HG02852 (cell line): ENCODE measurements at regions not wholly inside any gene's neighbourhood (a gene's known extent, or its start where the extent isn't known, plus 50 kb on each side); places are given as distances from the start of the nearest gene placed in this dataset.
"Not testable (repeated sequence)": the region's sequence is repeated elsewhere in the genome, so short reads cannot be mapped to it uniquely, and the experiment has no call there.

ENCODE experiments used
- ATAC-seq: cut with Tn5 transposase; IDR thresholded peaks from one replicate; pipeline ENCODE4 v1.9.1; 2021; ENCODE audit warnings: mild to moderate bottlenecking, moderate library complexity; ENCODE audit not compliant: unreplicated experiment

GRCh38 chrX:912677-913076 is 282.1 kb downstream of the SHOX start:
- ATAC-seq: no peak

- ATAC-seq: not testable (repeated sequence)
Observed at GRCh38 chrX:909068-909467, 278.5 kb downstream of the SHOX start.

- ATAC-seq: no peak
Observed at GRCh38 chrX:906586-906985, 276.0 kb downstream of the SHOX start.

GRCh38 chrX:905848-906566 is 275.4 kb downstream of the SHOX start:
- no peak for ATAC-seq

GRCh38 chrX:903116-903515 is 272.5 kb downstream of the SHOX start:
- no peak for ATAC-seq

- ATAC-seq: no peak
Observed at GRCh38 chrX:896256-896655, 265.7 kb downstream of the SHOX start.

- ATAC-seq: no peak
Observed at GRCh38 chrX:889966-890651, 259.5 kb downstream of the SHOX start.

- not testable (repeated sequence) for ATAC-seq
Observed at GRCh38 chrX:887724-888123, 257.1 kb downstream of the SHOX start.

GRCh38 chrX:883588-883987 is 253.0 kb downstream of the SHOX start:
- no peak for ATAC-seq

GRCh38 chrX:879756-880698 is 249.4 kb downstream of the SHOX start:
- not testable (repeated sequence) for ATAC-seq

- no peak for ATAC-seq
Observed at GRCh38 chrX:874061-874460, 243.5 kb downstream of the SHOX start.

GRCh38 chrX:873016-873415 is 242.4 kb downstream of the SHOX start:
- ATAC-seq: no peak

GRCh38 chrX:872090-872489 is 241.5 kb downstream of the SHOX start:
- no peak for ATAC-seq

GRCh38 chrX:871626-872025 is 241.0 kb downstream of the SHOX start:
- no peak for ATAC-seq

- no peak for ATAC-seq
Observed at GRCh38 chrX:867966-868647, 237.5 kb downstream of the SHOX start.

GRCh38 chrX:867502-867901 is 236.9 kb downstream of the SHOX start:
- ATAC-seq: no peak

GRCh38 chrX:866441-866990 is 235.9 kb downstream of the SHOX start:
- ATAC-seq: no peak

- ATAC-seq: no peak
Observed at GRCh38 chrX:865422-865821, 234.8 kb downstream of the SHOX start.

- no peak for ATAC-seq
Observed at GRCh38 chrX:861921-862320, 231.3 kb downstream of the SHOX start.

GRCh38 chrX:861340-861890 is 230.8 kb downstream of the SHOX start:
- ATAC-seq: no peak
